Kidney (tissue), 13 donors: ENCODE measurements at regions not wholly inside any gene's neighbourhood (a gene's known extent, or its start where the extent isn't known, plus 50 kb on each side); places are given as distances from the start of the nearest gene placed in this dataset.

Experiments
- DNase-seq, 5 donors: peaks; one replicate each; pipeline ENCODE4 v3.0.0-alpha.2; 2013 to 2020
- FAIRE-seq: peaks from 2 replicates; lab custom pipeline; 2012; peaks lifted over from hg19 to GRCh38; lab: Jason Lieb, UNC
- H3K27ac ChIP-seq, 2 donors: one replicate each; pipeline ENCODE4 v1.7.0; 2013; ENCODE audit warnings: low read depth in 2 of 2, low read length in 2 of 2, inconsistent platforms in 1 of 2
- H3K27me3 ChIP-seq: one replicate; pipeline ENCODE4 v1.7.1; 2013; ENCODE audit warnings: low read length, inconsistent platforms; ENCODE audit not compliant: control insufficient read depth, insufficient read depth
- H3K36me3 ChIP-seq, 3 donors: one replicate each; pipeline versions ENCODE4 v1.7.0 to v1.7.1; 2013; ENCODE audit warnings: low read length in 3 of 3, control low read depth in 1 of 3, inconsistent platforms in 1 of 3; ENCODE audit not compliant: insufficient read depth in 3 of 3, control insufficient read depth in 2 of 3
- H3K4me1 ChIP-seq, 3 donors: one replicate each; pipeline versions ENCODE4 v1.7.0 to v1.7.1; 2013; ENCODE audit warnings: low read length in 3 of 3, inconsistent platforms in 1 of 3, low read depth in 1 of 3; ENCODE audit not compliant: control insufficient read depth in 2 of 3, insufficient read depth in 2 of 3
- H3K4me3 ChIP-seq, 3 donors: one replicate each; pipeline versions ENCODE4 v1.7.0 to v1.8.1; 2013; ENCODE audit warnings: low read length in 3 of 3, control low read depth in 1 of 3, inconsistent platforms in 1 of 3
- H3K9ac ChIP-seq, 3 donors: one replicate each; pipeline versions ENCODE4 v1.7.0 to v1.7.1; 2013; ENCODE audit warnings: low read length in 3 of 3, control low read depth in 1 of 3, inconsistent platforms in 1 of 3
- H3K9me3 ChIP-seq, 3 donors: one replicate each; pipeline versions ENCODE4 v1.7.0 to v1.7.1; 2013; ENCODE audit warnings: low read length in 3 of 3, control low read depth in 1 of 3, inconsistent platforms in 1 of 3; ENCODE audit not compliant: control insufficient read depth in 2 of 3, insufficient read depth in 1 of 3
- intact Hi-C: fragments of 100-400 bp; cut with DNase I; formaldehyde crosslinking; loops from one replicate; pipeline ENCODE4 v1.11.1; 2022
- TF ChIP-seq, protein P1 (sequence below): IDR thresholded peaks from 3 replicates; pipeline ENCODE4 v1.5.1; 2012; ENCODE audit warnings: mild to moderate bottlenecking, moderate library complexity, borderline replicate concordance; ENCODE audit not compliant: insufficient read depth; ENCODE audit errors: extremely low read depth
- donor health status: control.
- donor health status: control.
- donor health status: control.
- donor health status: control.
- donor health status: control.
- donor health status: DM: yes; HTN: yes; CAD: no.
- donor health status: Normal renal cell carcinoma (clear cell type).

DNA sequence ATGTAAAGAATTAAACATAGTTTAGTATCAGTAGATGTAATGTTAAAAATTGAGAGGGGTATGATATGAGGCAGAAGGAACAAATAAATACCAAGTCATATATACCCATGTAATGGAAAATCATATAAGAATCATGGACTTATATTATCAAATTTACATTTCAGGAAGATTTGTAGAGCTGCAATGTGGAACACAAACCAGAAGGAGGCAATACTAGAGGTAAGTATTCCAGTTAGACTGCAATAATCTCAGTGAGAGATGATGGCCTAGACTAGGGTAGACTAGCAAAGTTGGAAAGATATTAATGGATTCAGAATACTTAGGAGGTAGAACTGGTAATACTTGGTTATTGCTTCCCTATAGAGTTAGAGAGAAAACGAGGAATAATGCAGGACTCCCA, 603.0 kb upstream of the KLHL4 start:
- H3K9ac ChIP-seq, result no peak overlapping the region
- no peaks in the 10 kb centered on the region for H3K27me3 ChIP-seq
- H3K4me1 ChIP-seq, result no peaks in the 10 kb centered on the region
- no peaks in the 10 kb centered on the region for H3K36me3 ChIP-seq
- FAIRE-seq, result no peak
- TF ChIP-seq, protein P1, sequence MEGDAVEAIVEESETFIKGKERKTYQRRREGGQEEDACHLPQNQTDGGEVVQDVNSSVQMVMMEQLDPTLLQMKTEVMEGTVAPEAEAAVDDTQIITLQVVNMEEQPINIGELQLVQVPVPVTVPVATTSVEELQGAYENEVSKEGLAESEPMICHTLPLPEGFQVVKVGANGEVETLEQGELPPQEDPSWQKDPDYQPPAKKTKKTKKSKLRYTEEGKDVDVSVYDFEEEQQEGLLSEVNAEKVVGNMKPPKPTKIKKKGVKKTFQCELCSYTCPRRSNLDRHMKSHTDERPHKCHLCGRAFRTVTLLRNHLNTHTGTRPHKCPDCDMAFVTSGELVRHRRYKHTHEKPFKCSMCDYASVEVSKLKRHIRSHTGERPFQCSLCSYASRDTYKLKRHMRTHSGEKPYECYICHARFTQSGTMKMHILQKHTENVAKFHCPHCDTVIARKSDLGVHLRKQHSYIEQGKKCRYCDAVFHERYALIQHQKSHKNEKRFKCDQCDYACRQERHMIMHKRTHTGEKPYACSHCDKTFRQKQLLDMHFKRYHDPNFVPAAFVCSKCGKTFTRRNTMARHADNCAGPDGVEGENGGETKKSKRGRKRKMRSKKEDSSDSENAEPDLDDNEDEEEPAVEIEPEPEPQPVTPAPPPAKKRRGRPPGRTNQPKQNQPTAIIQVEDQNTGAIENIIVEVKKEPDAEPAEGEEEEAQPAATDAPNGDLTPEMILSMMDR, result no peak
- no peak overlapping the region for H3K4me3 ChIP-seq
- intact Hi-C loops, result no loop called here
- no peaks in the 10 kb centered on the region for H3K9me3 ChIP-seq
- H3K27ac ChIP-seq, result no peak overlapping the region
- DNase-seq, result no peak

DNA sequence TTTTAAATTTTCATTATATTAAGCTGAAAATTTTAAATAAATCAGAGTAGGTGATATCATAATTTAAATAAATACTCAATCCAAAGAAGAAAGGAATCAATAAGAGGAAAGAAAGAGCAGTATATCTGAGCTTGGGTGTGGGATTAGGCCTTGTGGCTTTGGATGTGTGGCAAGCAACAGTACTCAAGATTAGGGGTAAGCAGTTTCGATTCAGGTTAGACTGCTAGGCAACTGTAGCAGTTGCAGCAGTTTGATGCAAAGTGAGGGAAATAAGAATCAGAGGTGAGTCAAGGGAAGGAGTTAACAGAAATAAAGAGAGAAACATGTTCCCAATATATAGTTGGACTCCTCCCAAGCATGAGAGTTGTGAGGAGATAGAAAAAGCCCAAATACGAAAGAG, 599.6 kb upstream of the KLHL4 start:
- Histone ChIP-seq H3K9me3 (no peaks in the 10 kb centered on the region), H3K27ac (no peak overlapping the region), H3K36me3 (no peaks in the 10 kb centered on the region), H3K9ac (no peak overlapping the region), H3K4me3 (no peak overlapping the region), H3K4me1 (no peaks in the 10 kb centered on the region), H3K27me3 (no peaks in the 10 kb centered on the region)
- DNase-seq (no peak), FAIRE-seq (no peak)
- TF ChIP-seq, protein P1, result no peak
- intact Hi-C loops, result no loop called here

DNA sequence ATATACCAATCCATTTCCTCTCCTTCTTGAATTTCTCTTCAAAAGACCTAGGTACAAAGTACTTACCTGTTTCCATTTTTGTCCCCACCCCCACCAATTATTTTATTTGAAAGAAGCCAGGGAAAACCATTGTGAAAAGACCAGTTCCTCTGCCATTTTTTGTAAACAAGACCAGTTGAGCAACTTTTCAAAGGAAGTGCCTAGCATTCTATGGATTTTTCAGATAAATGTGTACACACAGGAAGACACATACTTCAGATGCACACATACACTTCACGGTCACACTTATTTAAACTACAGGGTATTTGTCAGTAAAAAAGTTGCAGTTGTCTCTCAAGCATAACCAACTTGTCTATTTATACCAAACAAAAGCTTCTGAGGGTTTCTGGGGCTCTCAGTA, 587.2 kb upstream of the KLHL4 start:
- FAIRE-seq, result no peak
- TF ChIP-seq, protein P1, result no peak
- Histone ChIP-seq H3K36me3 (no peaks in the 10 kb centered on the region), H3K9ac (no peak overlapping the region), H3K27me3 (no peaks in the 10 kb centered on the region), H3K4me1 (no peaks in the 10 kb centered on the region), H3K9me3 (no peaks in the 10 kb centered on the region), H3K4me3 (no peak overlapping the region), H3K27ac (no peak overlapping the region)
- DNase-seq, result no peak
- intact Hi-C loops, result no loop called here

DNA sequence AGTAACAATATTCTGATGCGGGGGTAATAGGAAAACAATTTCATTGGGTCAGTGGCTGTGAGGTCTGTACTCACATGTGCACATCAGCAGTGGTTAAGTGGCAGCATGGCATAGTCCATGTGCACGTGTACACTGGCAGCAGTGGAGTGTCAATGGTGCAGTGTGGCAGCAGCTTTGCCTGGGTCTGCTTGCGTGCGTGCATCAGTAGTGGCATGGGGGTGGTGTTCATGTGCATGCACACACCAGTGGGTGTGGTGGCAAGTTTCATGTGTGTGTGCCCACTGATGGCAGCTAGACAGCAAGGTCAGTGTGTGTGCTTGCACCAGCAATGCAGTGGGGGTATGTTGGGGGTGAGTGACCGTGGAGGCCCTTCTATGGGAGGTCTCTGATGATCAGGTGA, 581.6 kb upstream of the KLHL4 start:
- Histone ChIP-seq H3K9me3 (no peaks in the 10 kb centered on the region), H3K27me3 (no peaks in the 10 kb centered on the region), H3K4me3 (no peak overlapping the region), H3K36me3 (no peaks in the 10 kb centered on the region), H3K9ac (no peak overlapping the region), H3K4me1 (no peaks in the 10 kb centered on the region), H3K27ac (no peak overlapping the region)
- FAIRE-seq (no peak), DNase-seq (no peak)
- intact Hi-C loops, result no loop called here
- TF ChIP-seq, protein P1, result no peak
